ENCODE measurements at regions not wholly inside any gene's neighbourhood (a gene's known extent, or its start where the extent isn't known, plus 50 kb on each side); places are given as distances from the start of the nearest gene placed in this dataset.

GRCh38 chr4:77538574-77539157, 67.0 kb upstream of the CXCL13 start:
- peak; percentile 29 to 30 for DNase-seq

Data from activated T-cell treated with anti-CD3 and anti-CD28 coated beads, Interleukin-2, amount 50 U/mL, for 48 hours (primary cell).